GM12878 (cell line): ENCODE measurements at regions not wholly inside any gene's neighbourhood (a gene's known extent, or its start where the extent isn't known, plus 50 kb on each side); places are given as distances from the start of the nearest gene placed in this dataset.

Experiments used
- ATAC-seq: fragments of 200-7000 bp; cut with Tn5 transposase; 3 replicates; pipeline ENCODE4 v1.9.1; 2020; ENCODE audit warnings: mild to moderate bottlenecking, moderate library complexity
- BruUV-seq: library from RNA; stranded (reverse); fragments of 400-500 nt; replicated peaks from 2 replicates; lab custom pipeline; 2021; lab: Mats Ljungman, UMichigan
- CTCF ChIA-PET: fragments of 300-600 bp; sonication (Branson Sonifier 250); formaldehyde crosslinking; extraction: SDS; loops from one replicate; lab custom pipeline; 2021; ENCODE audit warnings: inconsistent platforms; lab: Yijun Ruan, JAX
- POLR2A ChIA-PET: fragments of 350-600 bp; formaldehyde crosslinking; extraction: SDS; loops from one replicate; lab custom pipeline; 2021; ENCODE audit warnings: inconsistent platforms; lab: Charles Lee
- RAD21 ChIA-PET: fragments of 300-600 bp; sonication (Branson Sonifier 250); formaldehyde crosslinking; loops from one replicate; lab custom pipeline; 2023; ENCODE audit warnings: antibody characterized with exemption; ENCODE audit not compliant: unreplicated experiment; lab: Charles Lee
- SMC1A ChIA-PET: fragments of 300-600 bp; sonication (Branson Sonifier 250); formaldehyde crosslinking; loops from one replicate; lab custom pipeline; 2023; ENCODE audit not compliant: unreplicated experiment, uncharacterized antibody; lab: Charles Lee
- DNase-seq: peaks from one replicate; pipeline ENCODE4 v3.0.0-alpha.2; 2011; ENCODE audit warnings: low read depth, low spot score
- FAIRE-seq: peaks from 3 replicates; lab custom pipeline; 2011; peaks lifted over from hg19 to GRCh38; lab: Jason Lieb, UNC
- H2AFZ ChIP-seq: 2 replicates; pipeline ENCODE4 v1.6.0; 2011; ENCODE audit warnings: low read depth, low read length, control low read depth; ENCODE audit not compliant: control insufficient read depth
- H3K27ac ChIP-seq: 2 replicates; pipeline ENCODE4 v1.5.1; 2011; ENCODE audit warnings: control low read depth; ENCODE audit not compliant: control insufficient read depth, insufficient read depth
- H3K27me3 ChIP-seq, 2 experiments: replicated peaks in 1 of 2; 2 replicates each; pipeline versions ENCODE4 v1.6.0 to v1.6.1; 2011; ENCODE audit warnings: low read length in 1 of 2; ENCODE audit not compliant: control insufficient read depth in 2 of 2, insufficient read depth in 2 of 2
- H3K36me3 ChIP-seq, 2 experiments: 2 replicates each; pipeline ENCODE4 v1.5.1; 2011; ENCODE audit warnings: low read length in 1 of 2; ENCODE audit not compliant: control insufficient read depth in 2 of 2, insufficient read depth in 2 of 2
- H3K4me1 ChIP-seq: 2 replicates; pipeline ENCODE4 v1.6.1; 2011; ENCODE audit warnings: mild to moderate bottlenecking, low read length, moderate library complexity, mixed read lengths; ENCODE audit not compliant: control insufficient read depth, insufficient read depth
- H3K4me2 ChIP-seq: 2 replicates; pipeline ENCODE4 v1.6.0; 2011; ENCODE audit warnings: control low read depth; ENCODE audit not compliant: control insufficient read depth, insufficient read depth
- H3K4me3 ChIP-seq: fragments of 200-600 bp; sonication (generic); 2 replicates; pipeline ENCODE4 v1.5.1; 2016
- H3K79me2 ChIP-seq: 2 replicates; pipeline ENCODE4 v1.6.0; 2011; ENCODE audit warnings: low read length; ENCODE audit not compliant: control insufficient read depth, insufficient read depth
- H3K9ac ChIP-seq: 2 replicates; pipeline ENCODE4 v1.8.0; 2011; ENCODE audit warnings: low read length, control low read depth, mixed read lengths; ENCODE audit not compliant: control insufficient read depth, insufficient read depth
- H3K9me3 ChIP-seq: replicated peaks from 3 replicates; pipeline ENCODE4 v1.5.1; 2011; ENCODE audit warnings: mild to moderate bottlenecking, low read length; ENCODE audit not compliant: control insufficient read depth, insufficient read depth
- H4K20me1 ChIP-seq: 2 replicates; pipeline ENCODE4 v1.6.0; 2011; ENCODE audit not compliant: control insufficient read depth, insufficient read depth
- CUX1 ChIP-seq: IDR thresholded peaks from 2 replicates; pipeline ENCODE4 v1.6.1; 2012; ENCODE audit warnings: improper control_type of control experiment, low read depth, low read length; ENCODE audit not compliant: insufficient replicate concordance
- EED ChIP-seq: sonication (generic); IDR thresholded peaks from 2 replicates; pipeline ENCODE4 v1.6.1; 2016; ENCODE audit warnings: antibody characterized with exemption, low read depth
- RCOR1 ChIP-seq: conservative IDR thresholded peaks from 2 replicates; pipeline ENCODE4 v1.6.1; 2012; ENCODE audit warnings: low read depth, low read length, improper control_type of control experiment
- SMARCA5 ChIP-seq: fragments of 450-650 bp; IDR thresholded peaks from 2 replicates; pipeline ENCODE4 v1.6.1; 2017; ENCODE audit warnings: mild to moderate bottlenecking
- STAT1 ChIP-seq: fragments of 450-650 bp; conservative IDR thresholded peaks from 2 replicates; pipeline ENCODE4 v1.6.1; 2014; ENCODE audit warnings: antibody characterized with exemption, mild to moderate bottlenecking
- TAF1 ChIP-seq: IDR thresholded peaks from 2 replicates; pipeline ENCODE4 v1.6.1; 2011; ENCODE audit warnings: mild to moderate bottlenecking, low read depth, low read length, borderline replicate concordance
- YBX1 ChIP-seq: fragments of 450-650 bp; IDR thresholded peaks from 2 replicates; pipeline ENCODE4 v1.6.1; 2016; ENCODE audit warnings: antibody characterized with exemption
- ZNF622 ChIP-seq: fragments of 450-650 bp; IDR thresholded peaks from 2 replicates; pipeline ENCODE4 v1.6.1; 2017; ENCODE audit warnings: mild to moderate bottlenecking, inconsistent platforms
- WGBS: methylation state at CpG from one replicate; pipeline ENCODE4 v1.1.6; 2016; ENCODE audit warnings: low lambda C conversion rate; ENCODE audit not compliant: insufficient replicate concordance, insufficient coverage; ENCODE audit errors: missing lambda C conversion rate; 5-methylcytosine and 5-hydroxymethylcytosine counted together
- in situ Hi-C: fragments of 300-500 bp; cut with MboI; formaldehyde crosslinking; loops from 9 replicates; pipeline ENCODE4 v1.14.3; 2018; ENCODE audit warnings: mixed read lengths
- intact Hi-C: fragments of 100-400 bp; cut with micrococcal nuclease; formaldehyde crosslinking; loops from one replicate; pipeline ENCODE4 v1.14.2; 2022; ENCODE audit not compliant: unreplicated experiment

DNA sequence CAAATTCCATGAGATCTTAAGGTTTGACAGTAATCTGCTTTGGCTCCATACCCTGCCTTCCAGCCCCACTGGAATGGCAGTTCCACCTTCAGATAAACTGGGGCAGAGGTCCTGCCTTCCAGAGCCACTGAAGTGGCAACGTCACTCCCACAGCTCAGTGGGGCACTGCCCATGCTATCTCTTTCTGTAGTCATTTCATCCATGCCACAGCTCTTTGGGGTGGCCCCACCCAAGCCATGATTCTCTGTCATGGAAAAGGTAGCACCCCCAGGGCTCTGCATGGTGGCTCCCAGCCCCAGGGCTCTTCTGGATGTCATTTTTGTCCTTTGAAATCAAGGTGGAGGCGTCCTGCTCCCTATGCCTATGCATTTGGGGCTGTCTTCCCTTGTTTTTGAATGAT, 596.5 kb downstream of the SPOCK3 start:
- H3K27me3 ChIP-seq, result no peaks in the 10 kb centered on the region
- H3K4me1 ChIP-seq, result no peaks in the 10 kb centered on the region
- ATAC-seq, result no peak
- H3K79me2 ChIP-seq, result no peaks in the 10 kb centered on the region
- in situ Hi-C loops, result no loop called here
- H3K36me3 ChIP-seq, result no peaks in the 10 kb centered on the region
- no peak overlapping the region for H2AFZ ChIP-seq
- TF ChIP-seq STAT1, result no peak
- no peak for TF ChIP-seq SMARCA5
- TF ChIP-seq TAF1, result no peak
- no peak for TF ChIP-seq ZNF622
- TF ChIP-seq EED, result no peak
- TF ChIP-seq YBX1, result no peak
- no peak for TF ChIP-seq CUX1
- no peak for TF ChIP-seq RCOR1
- TF ChIP-seq, all 136 proteins: peak for 0
- 5% methylated on average over 2 of the region's 2 CpGs for WGBS
- ChIA-PET POLR2A (no interaction called here), RAD21 (no interaction called here), CTCF (no interaction called here), SMC1A (no interaction called here)
- Histone ChIP-seq H3K9me3 (no peaks in the 10 kb centered on the region), H3K4me3 (no peak overlapping the region), H3K4me2 (no peak overlapping the region), H3K9ac (no peak overlapping the region), H4K20me1 (no peaks in the 10 kb centered on the region), H3K27ac (no peak overlapping the region)
- FAIRE-seq (no peak), DNase-seq (no peak)
- intact Hi-C loops, result no loop called here
- no TSS peak for BruUV-seq
